DMS153 treated with DMSO at 0.1 percent for 48 hours (cell line): ENCODE measurements at regions not wholly inside any gene's neighbourhood (a gene's known extent, or its start where the extent isn't known, plus 50 kb on each side); places are given as distances from the start of the nearest gene placed in this dataset.
"Not testable (repeated sequence)": the region's sequence is repeated elsewhere in the genome, so short reads cannot be mapped to it uniquely, and the experiment has no call there.

Experiments
- DNase-seq: peaks from one replicate; lab custom pipeline; 2025; ENCODE audit not compliant: unreplicated experiment; lab: John Stamatoyannopoulos, UW

GRCh38 chr3:181354140-181354539, 357.6 kb upstream of the SOX2 start:
- no peak for DNase-seq

- no peak for DNase-seq
Measured at GRCh38 chr3:181344331-181344730, 354.8 kb upstream of the DNAJC19 start.

- DNase-seq: no peak
Measured at GRCh38 chr3:181336597-181336996, 347.1 kb upstream of the DNAJC19 start.

- no peak for DNase-seq
Measured at GRCh38 chr3:181333394-181333793, 343.9 kb upstream of the DNAJC19 start.

- DNase-seq: no peak
Measured at GRCh38 chr3:181330821-181331563, 341.5 kb upstream of the DNAJC19 start.

GRCh38 chr3:181330257-181330656, 340.7 kb upstream of the DNAJC19 start:
- DNase-seq: no peak

GRCh38 chr3:181329024-181329423, 339.5 kb upstream of the DNAJC19 start:
- peak; percentile 76 for DNase-seq

GRCh38 chr3:181328346-181328745, 338.8 kb upstream of the DNAJC19 start:
- DNase-seq: no peak

- DNase-seq: no peak
Measured at GRCh38 chr3:181327349-181327748, 337.8 kb upstream of the DNAJC19 start.

- DNase-seq: peak; percentile 27
Measured at GRCh38 chr3:181326637-181327223, 337.2 kb upstream of the DNAJC19 start.

GRCh38 chr3:181324516-181324915, 335.0 kb upstream of the DNAJC19 start:
- not testable (repeated sequence) for DNase-seq

- DNase-seq: no peak
Measured at GRCh38 chr3:181318321-181318720, 328.8 kb upstream of the DNAJC19 start.

GRCh38 chr3:181317508-181317907, 328.0 kb upstream of the DNAJC19 start:
- DNase-seq: no peak

- no peak for DNase-seq
Measured at GRCh38 chr3:181316482-181316881, 326.9 kb upstream of the DNAJC19 start.

GRCh38 chr3:181313335-181313734, 323.8 kb upstream of the DNAJC19 start:
- DNase-seq: peak; percentile 25

GRCh38 chr3:181311186-181311585, 321.6 kb upstream of the DNAJC19 start:
- no peak for DNase-seq

GRCh38 chr3:181302960-181303359, 313.4 kb upstream of the DNAJC19 start:
- no peak for DNase-seq

- DNase-seq: no peak
Measured at GRCh38 chr3:181300033-181300432, 310.5 kb upstream of the DNAJC19 start.

- no peak for DNase-seq
Measured at GRCh38 chr3:181298421-181298820, 308.9 kb upstream of the DNAJC19 start.

GRCh38 chr3:181292984-181293383, 303.4 kb upstream of the DNAJC19 start:
- no peak for DNase-seq

- DNase-seq: no peak
Measured at GRCh38 chr3:181290941-181291340, 301.4 kb upstream of the DNAJC19 start.

GRCh38 chr3:181289306-181289705, 299.8 kb upstream of the DNAJC19 start:
- DNase-seq: no peak

GRCh38 chr3:181288145-181288544, 298.6 kb upstream of the DNAJC19 start:
- DNase-seq: no peak
